EL (cell line): ENCODE measurements at regions not wholly inside any gene's neighbourhood (a gene's known extent, or its start where the extent isn't known, plus 50 kb on each side); places are given as distances from the start of the nearest gene placed in this dataset.

Experiments
- DNase-seq: peaks from one replicate; pipeline ENCODE4 v3.0.0-alpha.2; 2016

- no peak for DNase-seq
These were observed 519.0 kb upstream of the SEMA6A start for GRCh38 chr5:117093653-117094052.

GRCh38 chr5:117089001-117089400 is 514.4 kb upstream of the SEMA6A start:
- no peak for DNase-seq

- DNase-seq, result no peak
These were observed 513.6 kb upstream of the SEMA6A start for GRCh38 chr5:117088176-117088575.

- DNase-seq, result no peak
These were observed 509.4 kb upstream of the SEMA6A start for GRCh38 chr5:117084067-117084466.

- no peak for DNase-seq
These were observed 508.4 kb upstream of the SEMA6A start for GRCh38 chr5:117082977-117083376.

GRCh38 chr5:117077142-117077541 is 502.5 kb upstream of the SEMA6A start:
- no peak for DNase-seq

GRCh38 chr5:117072439-117072838 is 497.8 kb upstream of the SEMA6A start:
- no peak for DNase-seq

- no peak for DNase-seq
These were observed 491.2 kb upstream of the SEMA6A start for GRCh38 chr5:117065800-117066199.

GRCh38 chr5:117065161-117065560 is 490.5 kb upstream of the SEMA6A start:
- no peak for DNase-seq

GRCh38 chr5:117060099-117060498 is 485.5 kb upstream of the SEMA6A start:
- DNase-seq, result no peak

GRCh38 chr5:117058740-117059139 is 484.1 kb upstream of the SEMA6A start:
- no peak for DNase-seq

- DNase-seq, result no peak
These were observed 480.9 kb upstream of the SEMA6A start for GRCh38 chr5:117055517-117055916.

- DNase-seq, result no peak
These were observed 480.3 kb upstream of the SEMA6A start for GRCh38 chr5:117054911-117055310.

GRCh38 chr5:117054141-117054540 is 479.5 kb upstream of the SEMA6A start:
- DNase-seq, result no peak

- DNase-seq, result no peak
These were observed 467.4 kb upstream of the SEMA6A start for GRCh38 chr5:117041926-117042595.

GRCh38 chr5:117039035-117039434 is 464.4 kb upstream of the SEMA6A start:
- no peak for DNase-seq

GRCh38 chr5:117027384-117027783 is 452.8 kb upstream of the SEMA6A start:
- DNase-seq, result no peak

GRCh38 chr5:117020999-117021398 is 446.4 kb upstream of the SEMA6A start:
- DNase-seq, result no peak

GRCh38 chr5:117013280-117013877 is 438.8 kb upstream of the SEMA6A start:
- no peak for DNase-seq

- DNase-seq, result no peak
These were observed 436.0 kb upstream of the SEMA6A start for GRCh38 chr5:117010574-117010973.

- DNase-seq, result no peak
These were observed 423.4 kb upstream of the SEMA6A start for GRCh38 chr5:116998024-116998423.

- no peak for DNase-seq
These were observed 418.1 kb upstream of the SEMA6A start for GRCh38 chr5:116992681-116993080.

GRCh38 chr5:116989995-116990394 is 415.4 kb upstream of the SEMA6A start:
- DNase-seq, result no peak

- DNase-seq, result no peak
These were observed 407.4 kb upstream of the SEMA6A start for GRCh38 chr5:116982035-116982434.

GRCh38 chr5:116980581-116980980 is 406.0 kb upstream of the SEMA6A start:
- DNase-seq, result no peak
